Hippocampal formation (tissue), 2 donors: ENCODE measurements at regions not wholly inside any gene's neighbourhood (a gene's known extent, or its start where the extent isn't known, plus 50 kb on each side); places are given as distances from the start of the nearest gene placed in this dataset.
"Not testable (repeated sequence)": the region's sequence is repeated elsewhere in the genome, so short reads cannot be mapped to it uniquely, and the experiment has no call there.

Experiments
- DNase-seq, 2 donors: peaks; one replicate each; lab custom pipeline; 2025; lab: John Stamatoyannopoulos, UW

DNA sequence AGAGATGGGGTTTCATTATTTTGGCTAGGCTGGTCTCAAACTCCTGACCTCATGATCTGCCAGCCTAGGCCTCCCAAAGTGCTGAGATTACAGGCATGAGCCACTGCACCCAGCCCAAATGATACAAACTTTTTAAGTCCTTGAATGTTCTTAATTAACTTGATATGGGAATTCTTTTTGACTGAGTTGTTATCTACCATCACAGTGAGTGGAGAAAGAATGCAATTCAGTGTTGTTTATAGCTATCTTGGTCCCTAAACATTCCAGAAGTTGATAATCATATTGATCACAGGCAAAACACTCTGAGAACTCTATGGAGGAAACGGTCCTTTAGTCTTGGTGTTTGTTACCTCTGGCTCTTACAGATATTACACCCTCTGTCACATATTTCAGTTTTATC lies 1072.5 kb downstream of the SUCLG1 start:
- DNase-seq: no peak

DNA sequence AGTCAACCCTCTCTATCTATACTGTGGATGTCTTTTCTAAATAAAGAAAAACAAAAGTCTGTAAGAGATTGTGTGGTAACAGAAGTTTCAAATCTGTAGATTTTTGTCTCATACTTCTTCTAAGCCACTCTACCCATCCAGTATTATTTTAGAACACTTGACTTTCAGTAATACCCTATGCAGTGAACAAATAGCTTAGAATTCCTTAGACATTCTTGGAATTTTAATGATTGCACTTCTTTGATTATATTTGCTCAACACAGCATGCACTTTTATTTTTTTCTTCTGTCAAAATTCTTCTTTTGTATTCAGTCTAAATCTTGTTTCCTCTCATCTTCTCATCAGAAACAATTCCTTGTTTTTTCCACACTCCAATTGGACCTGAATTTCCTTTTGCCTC lies 1080.2 kb downstream of the SUCLG1 start:
- DNase-seq: no peak

DNA sequence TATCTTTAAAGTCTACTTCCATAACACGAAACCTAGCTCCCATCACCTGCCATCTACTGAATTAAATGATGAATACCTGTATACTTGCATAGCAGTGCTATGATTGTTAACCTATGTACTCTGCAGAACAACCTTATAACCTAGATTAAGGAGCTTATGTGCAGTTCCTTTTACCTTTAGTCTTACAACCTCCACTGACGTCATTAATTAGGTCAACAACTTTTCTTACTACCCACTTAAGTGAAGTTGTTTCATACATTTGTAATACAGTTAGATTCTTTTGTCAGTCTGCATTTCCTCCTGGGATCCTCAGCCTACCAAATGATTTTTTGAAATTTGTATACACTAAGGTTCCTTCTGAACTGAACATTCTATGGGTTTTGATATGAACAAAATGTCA lies 1082.3 kb downstream of the SUCLG1 start:
- no peak for DNase-seq

GRCh38 chr2:83370419-83370762 lies 1088.7 kb downstream of the SUCLG1 start:
- DNase-seq: no peak

GRCh38 chr2:83369601-83370418 lies 1089.3 kb downstream of the SUCLG1 start:
- DNase-seq: no peak

GRCh38 chr2:83368916-83369315 lies 1090.2 kb downstream of the SUCLG1 start:
- DNase-seq: no peak

GRCh38 chr2:83368461-83368860 lies 1090.6 kb downstream of the SUCLG1 start:
- DNase-seq: no peak

DNA sequence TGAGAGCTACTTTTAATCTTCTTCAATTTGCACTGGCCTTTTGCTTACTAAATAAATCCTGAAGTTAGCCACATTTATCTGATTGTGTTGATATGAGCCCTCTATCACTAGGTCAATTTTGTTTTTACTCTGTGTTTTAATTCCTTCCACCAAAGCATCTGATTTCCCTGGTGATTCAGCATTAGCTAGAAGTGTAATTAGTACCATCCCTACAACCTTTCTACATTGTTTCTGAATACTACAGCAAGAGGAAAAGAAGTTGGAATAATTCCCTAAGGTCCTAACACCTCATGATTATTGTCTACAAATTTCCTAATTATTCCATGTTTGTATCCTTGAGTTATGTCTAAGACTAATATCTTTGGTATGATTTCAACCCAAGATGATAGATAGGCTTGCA lies 1093.6 kb downstream of the SUCLG1 start:
- DNase-seq: no peak

- DNase-seq: no peak
Measured at GRCh38 chr2:83364264-83364663, 1094.8 kb downstream of the SUCLG1 start.

DNA sequence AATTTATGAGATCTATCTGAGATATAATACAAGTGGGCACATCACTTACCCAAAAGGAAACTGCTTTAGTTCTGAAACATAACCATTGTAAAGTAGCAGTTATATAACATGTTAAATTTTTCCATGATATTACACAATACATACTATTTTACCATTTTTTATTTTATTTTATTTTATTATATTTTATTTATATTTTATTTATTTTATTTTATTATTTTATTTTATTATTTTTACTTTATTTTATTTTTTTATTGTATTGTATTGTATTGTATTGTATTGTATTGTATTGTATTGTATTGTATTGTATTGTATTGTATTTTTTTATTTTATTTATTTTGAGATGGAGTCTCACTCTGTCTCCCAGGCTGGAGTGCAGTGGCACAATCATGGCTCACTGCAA lies 1095.9 kb downstream of the SUCLG1 start:
- not testable (repeated sequence) for DNase-seq

GRCh38 chr2:83359336-83359735 lies 1099.7 kb downstream of the SUCLG1 start:
- no peak for DNase-seq

- DNase-seq: no peak
Measured at GRCh38 chr2:83342860-83343329, 1116.2 kb downstream of the SUCLG1 start.

DNA sequence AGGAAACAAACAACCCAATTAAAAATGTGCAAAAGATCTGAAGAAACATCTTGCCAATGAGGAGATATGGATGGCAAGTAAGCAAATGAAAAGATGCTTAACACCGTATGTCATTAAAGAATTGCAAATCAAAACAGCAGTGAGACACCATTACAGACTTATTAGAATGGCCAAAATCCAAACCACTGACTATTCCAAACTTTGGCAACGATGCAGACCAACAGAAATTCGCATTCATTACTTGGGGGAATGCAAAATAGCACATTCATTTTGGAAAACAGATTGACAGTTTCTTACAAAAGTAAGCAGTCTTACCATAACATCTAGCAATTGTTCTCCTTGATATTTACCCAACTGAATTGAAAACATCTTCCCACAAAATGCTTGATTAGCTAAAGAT lies 1118.7 kb downstream of the SUCLG1 start:
- DNase-seq: no peak

DNA sequence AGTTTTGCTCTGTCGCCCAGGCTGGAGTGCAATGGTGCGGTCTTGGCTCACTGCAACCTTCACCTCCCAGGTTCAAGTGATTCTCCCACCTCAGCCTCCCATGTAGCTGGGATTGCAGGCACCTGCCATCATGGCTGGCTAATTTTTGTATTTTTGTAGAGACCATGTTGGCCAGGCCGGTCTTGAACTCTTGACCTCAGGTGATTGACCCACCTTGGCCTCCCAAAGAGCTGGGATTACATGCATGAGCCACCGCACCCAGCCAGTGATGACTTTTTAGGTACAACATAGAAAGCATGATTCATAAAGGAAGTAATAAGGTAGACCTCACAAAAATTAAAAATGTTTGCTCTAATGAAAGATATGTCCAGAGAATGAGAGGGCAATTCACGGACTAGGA lies 1119.1 kb downstream of the SUCLG1 start:
- DNase-seq: not testable (repeated sequence)

DNA sequence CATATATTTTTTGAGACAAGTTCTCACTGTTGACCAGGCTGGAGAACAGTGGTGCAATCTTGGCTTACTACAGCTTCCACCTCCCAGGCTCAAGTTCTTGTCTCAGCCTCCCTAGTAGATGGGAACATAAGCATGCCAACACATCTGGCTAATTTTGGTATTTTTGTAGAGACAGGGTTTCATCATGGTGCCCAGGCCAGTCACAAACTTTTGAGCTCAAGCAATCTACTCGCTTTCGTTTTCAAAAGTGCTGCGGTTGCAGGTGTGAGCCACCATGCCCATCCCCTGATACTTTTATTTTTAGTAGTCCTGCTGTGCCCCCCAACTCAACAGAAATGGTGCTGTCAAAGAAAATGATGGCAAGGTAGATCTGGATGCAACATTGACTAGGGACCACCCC lies 1127.3 kb downstream of the SUCLG1 start:
- no peak for DNase-seq

GRCh38 chr2:83323038-83323437 lies 1136.0 kb downstream of the SUCLG1 start:
- no peak for DNase-seq

GRCh38 chr2:83320053-83320452 lies 1139.0 kb downstream of the SUCLG1 start:
- no peak for DNase-seq

DNA sequence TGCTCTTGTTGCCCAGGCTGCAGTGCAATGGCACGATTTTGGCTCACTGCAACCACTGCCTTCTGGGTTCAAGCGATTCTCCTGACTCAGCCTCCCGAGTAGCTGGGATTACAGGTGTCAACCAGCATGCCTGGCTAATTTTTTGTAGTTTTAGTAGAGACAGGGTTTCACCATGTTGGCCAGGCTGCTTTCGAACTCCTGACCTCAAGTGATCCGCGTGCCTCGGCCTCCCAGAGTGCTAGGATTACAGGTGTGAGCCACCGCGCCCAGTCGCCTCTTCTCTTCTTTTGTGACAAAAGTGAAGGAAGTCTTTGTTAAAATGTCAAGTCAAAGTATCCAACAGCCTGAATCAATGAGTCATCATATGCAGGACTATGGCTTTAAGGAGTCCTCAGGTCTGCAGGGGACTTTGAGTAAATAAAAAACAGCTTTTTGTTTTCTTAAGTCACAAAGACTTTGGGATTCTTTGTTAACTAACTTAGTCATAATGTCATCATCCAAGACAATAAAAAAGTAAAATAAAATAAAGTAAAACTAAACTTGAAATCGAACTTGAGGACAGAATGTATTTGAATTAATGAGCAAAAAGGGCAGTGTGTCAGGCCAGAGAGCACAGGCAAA lies 1153.2 kb downstream of the SUCLG1 start:
- no peak for DNase-seq

DNA sequence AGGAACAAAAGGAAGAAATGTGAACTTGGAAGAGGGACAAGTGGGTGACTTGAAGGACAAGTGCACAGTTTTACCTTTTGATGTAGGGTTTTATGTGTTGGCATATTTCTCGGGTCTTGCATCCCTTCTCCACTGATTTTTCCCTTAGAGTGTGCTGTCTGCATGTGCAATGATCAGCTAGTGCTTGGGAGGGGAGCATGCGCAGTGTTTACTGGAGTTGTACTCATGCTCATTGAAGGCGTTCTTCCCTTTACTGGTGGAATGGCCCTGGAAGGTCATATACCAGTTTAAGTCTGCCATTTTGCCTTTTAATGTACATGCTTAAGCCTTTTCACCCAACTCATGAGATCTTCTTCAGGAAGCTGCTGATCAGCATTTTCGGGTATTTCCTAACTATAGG lies 1168.0 kb downstream of the SUCLG1 start:
- DNase-seq: no peak

DNA sequence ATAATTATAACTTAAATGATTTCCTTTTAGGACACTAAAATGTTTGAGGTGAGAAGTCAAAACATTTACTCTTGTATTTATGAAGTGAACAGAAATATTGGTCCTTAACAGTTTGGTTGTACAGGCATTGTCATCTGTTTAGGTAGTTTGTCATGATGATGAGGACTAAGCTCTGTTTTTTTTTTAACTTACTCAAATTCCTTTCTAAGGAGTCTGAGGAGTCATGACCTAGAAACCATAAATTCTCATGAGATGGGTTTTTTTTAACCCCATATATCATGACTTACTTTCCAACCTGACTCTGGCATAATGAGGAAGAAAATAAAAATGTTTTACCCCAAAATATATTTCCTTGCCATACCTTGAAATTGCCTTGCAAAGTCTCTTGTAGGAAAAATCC lies 1176.2 kb downstream of the SUCLG1 start:
- DNase-seq: no peak

DNA sequence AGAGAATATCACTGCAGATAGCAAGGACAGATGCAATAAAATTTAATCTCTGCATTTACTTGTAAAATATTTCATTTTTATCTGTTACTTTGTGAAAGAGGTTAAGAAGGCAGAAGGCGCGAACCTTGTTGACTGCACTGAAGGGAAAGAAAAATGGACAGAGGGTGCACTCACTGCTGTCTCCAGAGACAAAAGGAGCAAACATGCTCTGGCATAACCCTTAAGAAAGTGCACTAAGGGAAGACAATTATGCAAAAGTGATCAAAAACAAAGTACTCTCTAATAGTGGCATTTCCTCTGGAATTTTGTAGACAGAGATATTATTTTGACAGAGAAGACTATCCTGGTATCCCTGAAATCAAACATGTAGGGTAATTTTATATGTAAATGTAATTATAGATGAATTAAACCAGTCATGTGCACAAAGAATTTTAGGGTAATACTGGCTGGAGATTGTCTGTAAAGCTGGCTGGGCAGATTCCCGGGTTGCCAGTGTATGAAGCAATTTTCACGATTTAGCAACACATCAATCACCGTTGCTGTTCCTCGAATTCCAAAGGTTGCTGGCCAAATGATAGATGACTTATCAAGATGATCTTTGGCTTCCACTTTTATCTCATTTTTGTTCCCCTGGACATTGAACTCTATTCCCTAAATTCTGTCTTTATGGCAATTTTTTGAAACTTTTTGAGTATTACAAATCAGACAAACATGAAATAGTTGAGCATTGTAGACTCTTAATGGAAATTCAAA lies 1176.9 kb downstream of the SUCLG1 start:
- DNase-seq: no peak

DNA sequence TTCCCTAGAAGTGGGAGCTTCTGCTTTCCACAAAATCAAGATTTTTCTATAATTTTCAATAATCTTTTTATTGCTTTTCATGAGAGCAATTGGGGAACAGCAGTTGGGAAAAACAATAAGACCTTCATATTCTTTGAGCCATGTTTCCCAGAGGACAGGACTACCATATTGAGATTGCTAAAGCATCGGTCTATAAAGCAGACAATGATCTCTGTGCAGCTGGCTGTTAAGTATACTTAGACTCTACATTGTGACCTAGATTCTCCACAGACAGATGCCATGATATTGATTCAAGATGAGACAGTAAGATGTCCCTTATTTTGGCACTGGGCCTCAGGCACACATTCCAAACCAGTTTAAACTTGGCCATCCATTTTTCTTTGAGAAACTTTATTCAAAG lies 1178.7 kb downstream of the SUCLG1 start:
- DNase-seq: no peak

GRCh38 chr2:83273322-83273721 lies 1185.8 kb downstream of the SUCLG1 start:
- DNase-seq: no peak
